NCI-H2107 treated with DMSO at 0.1 percent for 48 hours (cell line): ENCODE measurements at regions not wholly inside any gene's neighbourhood (a gene's known extent, or its start where the extent isn't known, plus 50 kb on each side); places are given as distances from the start of the nearest gene placed in this dataset.

Experiments
- DNase-seq: peaks from one replicate; lab custom pipeline; 2025; ENCODE audit not compliant: unreplicated experiment; lab: John Stamatoyannopoulos, UW

DNA sequence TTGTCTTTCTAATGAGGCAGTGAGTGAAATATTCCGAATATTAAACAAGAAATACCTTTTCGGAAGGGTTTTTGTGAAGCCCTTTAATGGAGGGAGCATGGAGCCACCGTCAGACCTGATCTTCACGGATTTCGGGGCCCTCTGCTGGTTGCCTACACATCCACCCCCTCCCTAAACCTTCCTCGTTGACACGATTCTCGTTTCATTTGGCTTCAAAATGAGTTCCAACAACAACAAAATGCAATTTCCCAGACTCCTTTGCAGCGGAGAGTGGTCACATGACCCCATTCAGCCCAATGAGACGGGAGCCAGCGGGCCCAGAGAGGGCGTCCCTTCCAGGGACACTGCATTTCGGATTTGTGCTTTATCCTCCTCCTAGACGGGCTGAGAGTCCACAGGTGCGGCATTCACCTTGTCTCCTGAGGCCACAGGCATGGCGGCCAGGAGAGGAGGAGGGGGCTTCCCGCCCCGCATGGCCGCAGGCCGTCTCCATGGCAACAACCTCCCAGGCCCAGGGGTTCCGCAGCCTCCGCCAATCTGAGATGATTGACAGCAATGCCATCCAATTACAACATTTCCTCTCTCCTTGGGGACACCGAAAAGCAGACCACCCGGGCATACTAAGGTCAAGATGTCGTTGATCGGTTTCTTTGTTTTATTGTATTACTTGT lies 259.8 kb downstream of the C16orf95 start:
- no peak for DNase-seq

DNA sequence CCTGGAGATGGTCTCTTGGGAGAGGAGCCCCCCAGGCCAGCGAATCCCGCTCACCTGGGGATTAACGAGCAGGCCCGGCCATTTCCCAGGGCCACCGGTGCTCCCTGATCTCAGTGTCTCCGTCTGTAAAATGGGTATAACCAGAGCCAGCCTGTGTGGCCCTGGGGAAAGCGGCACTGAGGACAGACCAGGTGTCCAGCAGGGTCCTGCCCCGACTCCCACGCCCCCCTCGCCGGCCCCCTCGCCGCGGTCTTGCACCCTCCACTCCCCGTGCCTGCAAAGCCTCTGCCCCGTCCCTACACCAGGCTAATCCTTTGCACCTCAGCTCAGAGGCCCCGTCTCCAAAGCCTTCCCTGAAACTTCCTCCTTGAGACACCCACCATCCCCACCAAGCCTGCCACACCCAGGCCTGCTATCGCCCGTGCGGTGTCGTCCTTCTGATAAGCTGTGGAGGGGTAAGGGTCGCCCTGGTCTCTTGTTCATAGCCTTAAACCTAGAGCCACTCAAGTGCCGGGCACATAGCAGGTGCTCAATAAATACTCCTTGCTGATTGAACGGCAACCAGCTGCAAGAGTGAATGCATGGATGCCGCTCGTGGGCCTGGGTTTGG lies 259.1 kb downstream of the C16orf95 start:
- DNase-seq = no peak

DNA sequence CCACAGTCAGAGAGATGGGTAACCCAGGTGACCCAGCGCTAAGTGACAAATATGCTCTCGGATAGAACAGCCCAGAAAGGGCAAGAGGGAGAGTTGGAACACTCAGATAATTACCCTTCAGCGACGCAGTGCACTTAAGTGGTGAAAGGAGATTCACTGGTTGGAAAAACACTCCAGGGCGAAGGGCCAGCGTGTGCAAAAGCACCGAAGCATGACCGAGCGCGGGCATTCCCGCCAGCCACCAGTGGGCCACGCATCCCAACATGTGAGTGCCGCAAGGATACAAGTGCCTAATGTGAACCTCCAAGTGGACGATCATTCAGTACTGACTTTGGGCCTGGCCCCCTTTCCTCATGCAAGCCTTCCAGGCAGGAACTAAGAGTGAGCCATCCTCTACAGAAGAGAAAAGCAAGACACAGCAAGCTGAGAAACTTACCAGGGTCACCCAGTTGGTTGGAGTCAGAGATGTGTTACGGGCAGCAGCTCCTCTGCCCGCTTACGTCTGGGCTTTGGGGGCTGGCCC lies 258.4 kb downstream of the C16orf95 start:
- DNase-seq = no peak

DNA sequence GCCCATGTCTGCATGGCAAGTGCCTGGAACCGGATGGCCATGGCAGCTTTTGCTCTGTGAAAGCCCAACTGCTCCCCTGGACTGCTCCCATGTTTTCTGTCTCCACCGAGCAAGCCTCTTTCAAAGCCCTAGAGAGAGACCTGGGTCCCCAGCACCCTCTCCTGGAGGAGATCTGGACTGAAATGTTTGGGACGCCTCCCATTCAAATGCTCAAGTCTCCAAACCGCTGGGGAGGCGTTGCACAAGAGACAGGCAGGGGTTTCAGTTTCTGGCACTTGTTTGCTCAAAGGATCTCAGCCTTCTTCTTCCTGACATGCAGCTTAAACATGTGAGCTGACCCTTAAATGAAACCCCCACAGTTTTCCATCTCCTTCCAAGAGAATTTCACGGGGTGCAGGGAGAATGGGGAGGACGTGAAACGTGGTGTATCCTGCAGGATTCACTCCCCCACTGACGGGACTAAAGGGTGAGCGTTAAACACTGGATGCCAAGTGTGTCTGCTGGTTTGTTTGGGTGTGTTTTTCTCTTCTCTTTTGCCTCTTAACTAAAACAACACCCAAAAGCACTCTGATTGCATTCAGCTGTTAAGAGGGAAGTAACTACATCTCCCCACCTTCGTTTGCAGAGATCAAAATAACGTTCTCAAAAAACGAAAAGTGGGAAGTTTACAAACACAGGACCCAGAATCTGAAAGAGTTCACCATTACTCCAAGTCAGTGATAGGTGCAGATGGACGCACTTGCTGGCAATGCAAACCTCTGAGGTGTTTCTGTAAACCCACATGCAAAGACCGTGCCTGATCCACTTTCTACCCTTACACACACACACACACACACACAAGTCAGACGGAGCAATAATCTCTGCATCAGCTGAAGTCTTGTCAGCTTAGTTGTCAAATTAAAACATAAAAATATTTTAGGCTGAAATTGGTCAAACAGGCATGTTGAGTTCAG lies 256.9 kb downstream of the C16orf95 start:
- no peak for DNase-seq

DNA sequence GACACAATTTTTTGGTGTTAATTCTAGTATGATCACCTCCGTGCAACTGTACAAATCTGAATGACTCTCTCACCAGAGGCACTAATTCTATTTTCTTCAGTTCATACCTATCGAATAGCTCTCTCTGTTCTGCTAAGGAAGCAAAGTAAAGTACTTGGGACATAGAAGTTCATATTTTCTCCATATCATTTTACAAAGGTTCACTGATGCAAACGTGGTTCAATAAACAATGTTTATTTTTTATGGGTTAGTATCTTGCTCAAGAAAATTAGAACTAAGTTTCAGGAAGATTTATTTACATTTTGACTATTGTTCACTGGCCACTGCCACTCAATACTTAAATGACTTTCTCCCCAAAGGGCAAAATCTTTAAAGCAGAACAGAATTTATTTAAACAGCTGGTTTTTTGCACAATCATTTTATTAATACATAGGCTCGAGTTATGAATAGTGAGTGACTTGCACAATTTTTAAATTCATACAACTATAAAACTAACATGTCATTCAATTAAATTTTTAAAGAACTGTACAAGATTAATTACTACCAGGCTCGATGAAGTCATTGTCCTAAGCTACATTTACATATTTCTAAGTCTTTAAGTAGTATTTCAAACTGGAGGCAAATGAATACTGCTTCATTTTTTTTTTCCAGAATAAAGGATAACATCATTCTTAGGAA lies 255.8 kb downstream of the C16orf95 start:
- DNase-seq = no peak

DNA sequence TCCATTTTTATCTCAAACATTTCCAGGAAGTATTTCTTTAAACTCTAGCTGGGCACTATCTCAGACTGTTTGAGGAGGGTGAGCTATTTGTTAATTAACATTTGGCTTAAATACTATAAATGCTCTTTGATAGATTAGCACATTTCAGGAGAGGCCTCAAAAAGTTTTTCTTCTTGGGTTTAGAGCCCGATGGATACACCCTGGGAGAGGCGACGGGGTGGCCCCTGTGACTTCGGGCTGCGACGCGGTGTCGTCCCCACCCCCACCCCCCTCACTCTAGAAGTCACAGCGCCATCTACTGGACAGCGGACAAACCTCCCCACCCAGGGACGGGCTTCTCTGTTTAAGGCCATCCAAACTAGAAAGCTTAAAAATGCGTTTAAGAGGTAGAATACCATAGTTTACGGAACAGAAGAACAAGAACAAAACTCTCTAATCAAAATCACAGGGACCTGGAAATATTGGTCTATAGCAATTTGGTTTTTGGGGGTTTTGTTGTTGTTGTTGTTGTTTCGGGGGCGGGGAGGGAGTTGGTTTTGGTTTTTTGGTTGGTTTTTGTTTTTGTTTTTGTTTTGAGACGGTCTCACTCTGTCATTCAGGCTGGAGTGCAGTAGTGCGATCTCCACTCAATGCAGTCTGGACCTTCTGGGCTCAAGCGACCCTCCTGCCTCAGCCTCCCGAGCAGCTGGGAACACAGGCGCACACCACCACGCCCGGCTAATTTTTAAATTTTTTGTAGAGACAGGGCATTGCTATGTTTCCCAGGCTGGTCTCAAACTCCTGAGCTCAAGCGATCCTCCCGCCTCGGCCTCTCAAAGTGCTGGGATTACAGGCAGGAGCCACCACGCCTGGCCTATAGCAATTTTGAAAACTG lies 254.4 kb downstream of the C16orf95 start:
- peak; percentile 20 for DNase-seq

DNA sequence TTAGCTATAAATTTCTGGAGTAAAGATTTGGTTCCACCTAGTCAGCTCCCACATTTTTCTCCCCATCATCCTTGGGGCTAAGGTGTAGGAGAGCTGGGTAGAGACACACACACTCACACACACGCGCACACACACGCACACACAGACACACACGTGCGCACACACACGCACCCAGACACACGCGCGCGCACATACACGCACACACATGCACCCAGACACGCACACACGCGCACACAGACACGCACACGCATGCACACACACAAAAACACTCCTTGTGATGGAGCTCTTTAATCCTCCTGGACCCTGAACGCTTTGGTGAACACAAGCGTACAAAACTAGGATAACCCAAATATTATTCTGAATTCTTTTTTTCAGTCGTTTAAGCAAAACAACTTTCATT lies 253.6 kb downstream of the C16orf95 start:
- DNase-seq = no peak

DNA sequence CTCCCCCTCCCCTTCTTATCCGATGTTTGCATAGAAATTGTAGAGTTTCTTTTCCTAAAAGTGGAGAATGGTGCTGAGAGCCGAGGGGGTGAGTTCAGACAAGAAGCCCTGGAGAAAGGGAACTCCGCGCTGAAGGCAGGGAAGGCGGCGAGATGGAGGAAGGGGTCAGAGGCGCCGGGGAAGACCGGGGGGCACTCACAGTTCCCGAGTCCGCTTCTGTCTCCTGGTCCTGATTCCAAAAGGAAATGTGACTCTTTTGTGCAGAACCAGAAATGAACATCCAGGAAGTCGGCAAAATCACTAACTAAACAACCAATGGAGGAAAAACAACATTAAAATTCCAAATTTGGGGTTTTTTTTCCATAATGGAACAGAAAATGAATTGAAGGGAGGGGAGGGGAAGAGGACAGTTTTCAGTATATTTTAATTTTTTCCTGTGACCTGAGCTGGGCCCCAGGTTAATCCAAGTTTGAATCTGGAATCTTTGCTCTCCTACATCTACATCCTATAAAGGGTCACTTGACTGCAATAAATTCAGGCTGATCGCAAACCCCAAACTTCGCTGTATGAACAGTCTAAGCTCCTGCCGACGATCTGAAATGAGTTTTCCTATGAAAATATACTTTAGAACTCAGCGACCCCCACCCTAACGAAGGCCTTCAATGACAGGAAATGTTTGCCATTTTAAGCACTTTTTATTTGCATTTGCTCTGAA lies 252.3 kb downstream of the C16orf95 start:
- no peak for DNase-seq

DNA sequence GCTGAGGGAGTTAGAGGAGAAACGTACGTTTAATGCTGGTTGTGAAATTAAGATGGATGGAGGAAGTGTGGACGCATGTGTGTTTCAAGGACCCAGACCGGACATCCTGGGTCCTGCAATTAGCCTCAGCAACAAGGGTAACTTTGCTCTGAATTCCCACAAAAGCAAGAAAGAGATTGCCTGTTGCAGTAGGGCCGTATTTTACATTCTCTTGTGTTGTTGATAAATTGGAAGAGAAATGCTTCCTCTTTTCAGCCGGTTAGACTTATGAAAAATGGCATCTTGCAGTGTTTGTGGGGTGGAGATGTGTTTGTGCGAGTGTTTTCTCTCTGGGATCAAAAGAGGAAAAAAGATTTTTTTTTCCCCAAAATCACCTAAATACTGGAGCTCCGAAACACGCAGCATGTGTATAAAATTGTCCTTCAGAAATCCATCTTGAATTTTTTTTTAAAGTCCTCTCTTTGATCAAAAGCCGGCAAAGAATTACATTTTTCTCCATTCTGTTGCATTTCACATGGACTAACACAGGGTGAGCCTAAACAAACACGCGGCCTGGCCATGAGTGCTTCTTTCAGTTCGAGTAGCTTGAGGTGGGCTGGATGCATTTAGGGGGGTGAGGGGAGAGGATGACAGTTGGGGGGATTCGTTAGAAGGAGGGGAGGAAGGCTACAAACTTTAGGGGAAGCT lies 251.6 kb downstream of the C16orf95 start:
- no peak for DNase-seq

DNA sequence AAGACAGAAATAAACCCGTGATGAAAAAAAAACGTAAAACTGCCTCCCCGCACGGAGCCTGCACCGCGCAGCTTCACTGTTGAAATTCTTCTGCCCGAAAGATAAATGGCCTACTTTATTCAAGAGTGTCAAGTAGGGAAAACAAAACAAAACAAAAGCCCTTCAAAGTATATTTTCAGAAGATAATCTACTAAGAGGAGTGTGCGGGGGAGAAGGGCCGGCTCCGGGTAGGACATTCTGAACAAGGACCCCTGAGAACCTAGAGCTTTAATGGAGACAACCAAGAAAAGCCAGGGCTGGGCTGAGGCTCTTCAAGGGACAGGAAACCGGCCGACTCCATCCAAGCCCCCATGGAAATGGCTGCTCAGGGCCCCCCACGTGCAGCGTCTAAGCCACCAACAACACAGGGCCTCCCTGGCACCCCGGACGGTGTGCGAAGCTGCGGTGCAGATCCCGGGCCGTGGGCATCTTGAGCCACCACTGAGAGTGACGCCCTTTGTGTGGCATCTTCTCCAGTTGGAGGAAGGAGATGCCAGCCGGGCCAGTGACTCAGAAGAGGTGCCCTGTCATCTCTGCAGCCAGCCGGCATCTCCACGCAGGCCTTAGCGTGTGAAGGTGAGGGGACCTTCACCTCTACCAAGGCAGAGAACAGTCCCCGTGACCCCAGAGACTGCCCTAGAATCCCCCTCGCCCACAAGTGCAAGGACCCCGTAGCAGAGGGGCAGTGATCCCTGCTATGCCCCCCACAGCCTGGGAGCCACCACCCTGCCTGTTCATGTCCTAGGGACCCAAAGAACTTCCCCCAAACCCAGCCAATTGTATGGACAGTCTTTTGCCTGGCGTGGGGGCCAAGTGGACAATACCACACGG lies 250.8 kb downstream of the C16orf95 start:
- DNase-seq = no peak

DNA sequence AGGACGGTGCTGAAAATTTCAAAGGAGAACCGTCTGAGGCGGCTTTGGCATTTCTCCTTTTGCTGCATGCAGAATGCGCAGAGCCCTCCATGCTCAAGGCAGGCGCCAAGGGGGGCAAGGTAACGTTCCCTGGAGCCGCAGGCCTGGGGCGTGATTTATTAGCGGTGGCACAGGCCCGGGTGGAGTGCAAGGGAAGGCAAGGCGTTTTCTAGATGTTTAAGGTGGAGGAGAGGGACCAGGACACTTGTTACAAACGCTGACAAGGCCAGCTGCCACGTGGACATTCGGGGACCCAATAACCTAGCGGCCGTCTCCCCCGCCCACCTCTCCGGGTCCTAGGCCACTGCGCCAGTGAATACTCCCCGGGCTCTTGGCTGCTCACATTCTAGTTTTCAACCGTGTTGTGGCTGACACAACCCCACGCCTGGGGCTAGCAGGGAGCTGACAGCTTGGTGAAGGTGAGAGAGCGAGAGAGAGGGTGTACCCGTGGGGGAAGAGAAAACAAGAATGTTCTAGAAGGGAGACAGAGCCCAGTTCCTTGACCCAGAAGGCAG lies 250.1 kb downstream of the C16orf95 start:
- no peak for DNase-seq

DNA sequence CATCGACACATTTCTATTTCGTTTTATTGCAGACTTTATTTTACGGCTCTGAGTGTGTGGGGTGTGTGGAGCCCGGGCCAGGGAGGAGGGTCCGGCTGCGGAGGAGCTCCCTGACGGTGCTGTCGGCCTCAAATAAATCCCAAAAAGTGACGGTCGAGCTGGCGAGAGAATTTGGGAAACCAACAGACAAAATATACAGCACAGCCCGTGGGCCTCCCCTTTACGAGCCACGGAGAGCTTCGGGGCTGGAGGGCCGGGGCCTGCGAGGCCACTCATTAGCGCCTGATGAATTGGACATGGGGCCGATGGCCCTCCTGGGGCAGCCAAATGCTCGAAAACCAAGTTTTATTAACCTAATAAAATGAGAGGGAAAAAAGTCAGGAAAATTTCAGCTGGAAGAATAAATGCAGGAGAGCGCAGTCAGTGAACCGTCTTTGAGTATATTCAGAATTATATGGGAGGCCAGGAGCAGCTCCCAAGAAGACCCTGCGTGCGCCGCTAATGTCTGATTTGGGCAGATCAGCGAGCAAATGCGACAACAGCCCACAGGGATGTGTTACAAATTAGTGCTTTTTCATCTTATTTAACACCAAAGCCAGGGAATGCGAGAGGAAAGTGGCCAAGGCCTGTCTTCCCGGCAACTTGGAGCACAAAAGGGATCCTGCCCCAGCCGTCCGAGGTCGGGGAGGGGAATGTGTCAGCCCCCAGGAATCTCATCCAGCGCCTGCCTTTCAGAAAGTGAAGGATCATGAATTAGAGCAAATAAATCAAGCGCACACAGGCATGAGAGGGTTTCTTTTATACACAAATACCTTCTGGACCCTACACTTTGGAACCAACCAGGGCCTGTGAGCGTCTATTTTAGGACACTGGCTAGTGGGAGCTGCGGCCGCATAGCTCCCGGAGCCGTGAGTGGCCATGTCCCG lies 249.1 kb downstream of the C16orf95 start:
- no peak for DNase-seq

DNA sequence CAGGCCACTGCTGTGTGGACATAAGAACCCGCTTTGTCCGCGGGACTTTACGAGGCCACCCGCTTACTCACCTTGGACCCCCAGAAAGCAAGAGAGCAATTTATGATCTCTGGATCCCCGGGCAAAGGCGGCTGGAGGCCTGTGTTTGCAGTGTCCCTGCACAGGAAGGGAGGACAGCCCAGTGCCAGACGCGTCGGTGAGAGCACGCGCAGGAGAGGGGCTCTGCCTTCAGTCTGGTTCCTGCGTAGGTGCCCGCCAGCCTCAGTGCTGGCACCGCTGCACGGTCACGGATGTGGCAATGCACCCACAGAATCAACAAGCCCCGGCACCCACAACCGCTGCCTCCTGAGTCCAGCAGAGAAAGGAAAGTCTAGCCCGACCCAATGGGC lies 248.4 kb downstream of the C16orf95 start:
- DNase-seq = no peak

DNA sequence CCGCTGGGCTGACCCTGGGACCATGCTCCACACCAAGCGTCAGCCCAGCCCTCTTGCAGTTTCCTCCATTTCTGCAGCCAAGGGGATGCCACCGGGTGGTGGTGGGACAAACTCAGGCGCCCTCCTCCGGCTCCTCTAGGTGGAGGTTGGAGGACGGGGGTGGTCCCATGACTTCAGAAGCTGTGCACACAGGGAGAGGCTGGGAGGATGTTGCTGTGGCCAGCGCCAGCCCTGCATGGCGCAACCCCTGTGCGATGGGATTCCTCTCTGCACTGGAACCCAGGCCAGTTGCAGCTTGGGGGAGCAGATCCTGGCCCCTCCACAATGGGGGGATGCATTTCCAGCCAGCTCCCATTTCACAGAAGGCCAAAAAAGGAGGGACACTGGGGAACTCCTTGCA lies 246.5 kb downstream of the C16orf95 start:
- no peak for DNase-seq

DNA sequence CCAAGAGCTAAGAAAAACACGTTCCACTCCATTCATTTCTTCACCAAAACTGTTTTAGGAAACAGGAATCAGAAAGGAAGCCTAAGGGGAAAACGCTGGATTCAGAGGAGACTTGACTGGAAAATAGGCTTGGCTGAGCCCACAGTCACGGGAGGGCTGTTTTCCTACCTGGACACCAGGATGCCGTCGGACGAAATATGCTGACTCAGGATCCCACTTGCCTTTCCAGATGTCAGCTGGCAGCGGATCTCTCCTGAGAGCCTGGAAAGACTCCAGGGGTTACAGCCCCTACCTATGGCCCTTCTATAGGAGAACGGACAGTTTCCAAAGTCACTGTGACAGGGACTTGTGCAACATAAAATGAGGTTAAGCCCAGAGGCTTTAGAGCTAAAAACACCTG lies 245.1 kb downstream of the C16orf95 start:
- DNase-seq = no peak

DNA sequence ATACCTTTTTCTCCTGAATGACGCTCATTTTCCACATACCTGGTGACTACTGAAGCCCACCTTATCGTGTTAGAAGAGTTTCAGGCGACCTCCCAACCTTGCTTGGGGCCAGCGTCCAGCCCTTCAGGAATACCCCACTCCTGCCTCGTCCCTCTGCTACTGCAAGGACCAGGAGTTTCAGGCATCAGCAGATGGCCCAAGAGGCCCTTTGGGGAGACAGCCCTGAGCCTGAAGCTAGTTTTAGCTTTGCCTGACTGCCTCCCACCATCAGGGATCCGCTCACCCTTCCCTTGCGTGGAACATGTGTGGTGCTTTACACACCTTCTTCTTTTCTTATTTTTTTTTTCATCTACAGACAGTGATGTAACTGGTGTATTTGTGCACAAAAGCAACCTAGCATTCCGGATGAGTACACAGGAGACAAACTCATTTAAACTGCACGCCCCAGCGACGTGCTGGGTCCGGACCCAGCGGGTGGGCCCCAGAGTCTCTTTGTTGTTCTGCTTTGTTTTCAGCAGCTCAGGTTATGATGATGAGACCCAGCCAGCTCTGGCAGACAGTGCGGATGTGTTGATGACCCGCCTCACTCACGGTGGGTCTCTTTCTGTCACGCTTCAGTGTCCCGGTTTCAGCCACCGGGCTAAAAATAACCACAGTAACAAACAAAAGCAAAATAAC lies 242.4 kb downstream of the C16orf95 start:
- no peak for DNase-seq
